ENCODE measurements at regions not wholly inside any gene's neighbourhood (a gene's known extent, or its start where the extent isn't known, plus 50 kb on each side); places are given as distances from the start of the nearest gene placed in this dataset.

- DNase-seq = no peak
Measured at GRCh38 chr10:78915190-78915518, 153.6 kb upstream of the ZMIZ1 start.

GRCh38 chr10:78916227-78916626 is 152.5 kb upstream of the ZMIZ1 start:
- no peak for DNase-seq

- no peak for DNase-seq
Measured at GRCh38 chr10:78919181-78919966, 149.4 kb upstream of the ZMIZ1 start.

GRCh38 chr10:78920011-78920410 is 148.8 kb upstream of the ZMIZ1 start:
- DNase-seq = no peak

GRCh38 chr10:78921895-78922294 is 146.9 kb upstream of the ZMIZ1 start:
- no peak for DNase-seq

- DNase-seq = no peak
Measured at GRCh38 chr10:78923647-78924318, 145.0 kb upstream of the ZMIZ1 start.

- DNase-seq = no peak
Measured at GRCh38 chr10:78924319-78925003, 144.3 kb upstream of the ZMIZ1 start.

- no peak for DNase-seq
Measured at GRCh38 chr10:78925275-78925674, 143.5 kb upstream of the ZMIZ1 start.

- DNase-seq = no peak
Measured at GRCh38 chr10:78925800-78926319, 142.9 kb upstream of the ZMIZ1 start.

- DNase-seq = no peak
Measured at GRCh38 chr10:78927257-78927995, 141.3 kb upstream of the ZMIZ1 start.

GRCh38 chr10:78928330-78928729 is 140.4 kb upstream of the ZMIZ1 start:
- no peak for DNase-seq

GRCh38 chr10:78929541-78929940 is 139.2 kb upstream of the ZMIZ1 start:
- no peak for DNase-seq

GRCh38 chr10:78931321-78932053 is 137.3 kb upstream of the ZMIZ1 start:
- no peak for DNase-seq

- no peak for DNase-seq
Measured at GRCh38 chr10:78932054-78932386, 136.7 kb upstream of the ZMIZ1 start.

- DNase-seq = no peak
Measured at GRCh38 chr10:78932861-78933260, 135.9 kb upstream of the ZMIZ1 start.

GRCh38 chr10:78933828-78934531 is 134.8 kb upstream of the ZMIZ1 start:
- no peak for DNase-seq

GRCh38 chr10:78934532-78934898 is 134.3 kb upstream of the ZMIZ1 start:
- DNase-seq = no peak

GRCh38 chr10:78934994-78935602 is 133.7 kb upstream of the ZMIZ1 start:
- DNase-seq = no peak

- DNase-seq = no peak
Measured at GRCh38 chr10:78935697-78936407, 132.9 kb upstream of the ZMIZ1 start.
